ENCODE measurements at regions not wholly inside any gene's neighbourhood (a gene's known extent, or its start where the extent isn't known, plus 50 kb on each side); places are given as distances from the start of the nearest gene placed in this dataset.
"Not testable (repeated sequence)": the region's sequence is repeated elsewhere in the genome, so short reads cannot be mapped to it uniquely, and the experiment has no call there.

DNA sequence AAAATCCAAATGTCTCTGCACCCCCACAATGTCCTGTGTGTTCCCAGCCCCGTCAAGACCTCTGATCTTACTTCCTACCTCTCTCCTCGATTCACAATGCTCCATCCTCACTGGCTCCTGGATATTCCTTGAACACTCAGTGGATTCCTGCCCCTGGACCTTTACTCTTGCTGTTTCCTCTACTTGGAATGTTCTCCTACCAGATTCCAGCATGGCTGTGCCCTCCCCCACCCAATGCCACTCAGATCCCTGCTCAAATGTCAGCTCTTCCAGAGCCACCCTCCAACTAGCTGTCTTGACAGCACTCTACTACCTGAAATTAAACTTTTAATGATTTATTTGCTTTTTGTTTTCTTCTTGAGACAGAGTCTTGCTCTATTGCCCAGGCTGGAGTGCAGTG is 107.4 kb downstream of the KLF5 start:
- TF ChIP-seq, protein P1, sequence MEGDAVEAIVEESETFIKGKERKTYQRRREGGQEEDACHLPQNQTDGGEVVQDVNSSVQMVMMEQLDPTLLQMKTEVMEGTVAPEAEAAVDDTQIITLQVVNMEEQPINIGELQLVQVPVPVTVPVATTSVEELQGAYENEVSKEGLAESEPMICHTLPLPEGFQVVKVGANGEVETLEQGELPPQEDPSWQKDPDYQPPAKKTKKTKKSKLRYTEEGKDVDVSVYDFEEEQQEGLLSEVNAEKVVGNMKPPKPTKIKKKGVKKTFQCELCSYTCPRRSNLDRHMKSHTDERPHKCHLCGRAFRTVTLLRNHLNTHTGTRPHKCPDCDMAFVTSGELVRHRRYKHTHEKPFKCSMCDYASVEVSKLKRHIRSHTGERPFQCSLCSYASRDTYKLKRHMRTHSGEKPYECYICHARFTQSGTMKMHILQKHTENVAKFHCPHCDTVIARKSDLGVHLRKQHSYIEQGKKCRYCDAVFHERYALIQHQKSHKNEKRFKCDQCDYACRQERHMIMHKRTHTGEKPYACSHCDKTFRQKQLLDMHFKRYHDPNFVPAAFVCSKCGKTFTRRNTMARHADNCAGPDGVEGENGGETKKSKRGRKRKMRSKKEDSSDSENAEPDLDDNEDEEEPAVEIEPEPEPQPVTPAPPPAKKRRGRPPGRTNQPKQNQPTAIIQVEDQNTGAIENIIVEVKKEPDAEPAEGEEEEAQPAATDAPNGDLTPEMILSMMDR (IDR thresholded peaks at IDR 0.05): no peak
- intact Hi-C loops (cut with micrococcal nuclease): no loop called here
- CTCF ChIA-PET: no interaction called here
- no peaks in the 10 kb centered on the region for H3K9me3 Mint-ChIP-seq
- POLR2A ChIA-PET: no interaction called here
- H3K4me3 Mint-ChIP-seq: no peak overlapping the region
- DNase-seq (no peak), ATAC-seq (ENCODE audit: low read depth) (no peak)
- H3K36me3 Mint-ChIP-seq (ENCODE audit: low read depth): no peaks in the 10 kb centered on the region
- peaks cover 2% of the 10 kb centered on the region for H3K4me1 Mint-ChIP-seq
- no peak overlapping the region for H3K27ac Mint-ChIP-seq
- peaks cover 3% of the 10 kb centered on the region for H3K27me3 Mint-ChIP-seq

GRCh38 chr13:73162912-73163911 is 104.4 kb downstream of the KLF5 start:
- POLR2A ChIA-PET: no interaction called here
- H3K4me3 Mint-ChIP-seq: no peak overlapping the region
- H3K36me3 Mint-ChIP-seq (ENCODE audit: low read depth): no peaks in the 10 kb centered on the region
- no peaks in the 10 kb centered on the region for H3K4me1 Mint-ChIP-seq
- ATAC-seq (ENCODE audit: low read depth) (no peak), DNase-seq (no peak)
- peaks cover 6% of the 10 kb centered on the region for H3K9me3 Mint-ChIP-seq
- CTCF ChIA-PET: no interaction called here
- intact Hi-C loops (cut with micrococcal nuclease): no loop called here
- TF ChIP-seq, protein P1 (IDR thresholded peaks at IDR 0.05): no peak
- H3K27me3 Mint-ChIP-seq: peaks cover 3% of the 10 kb centered on the region
- H3K27ac Mint-ChIP-seq: no peak overlapping the region

GRCh38 chr13:73160371-73161031 is 101.7 kb downstream of the KLF5 start:
- intact Hi-C loops (cut with micrococcal nuclease); CTCF ChIA-PET; POLR2A ChIA-PET; DNase-seq; H3K9me3 Mint-ChIP-seq; H3K4me1 Mint-ChIP-seq; H3K4me3 Mint-ChIP-seq; H3K36me3 Mint-ChIP-seq (ENCODE audit: low read depth); ATAC-seq (ENCODE audit: low read depth); H3K27me3 Mint-ChIP-seq; H3K27ac Mint-ChIP-seq: not testable (repeated sequence)

DNA sequence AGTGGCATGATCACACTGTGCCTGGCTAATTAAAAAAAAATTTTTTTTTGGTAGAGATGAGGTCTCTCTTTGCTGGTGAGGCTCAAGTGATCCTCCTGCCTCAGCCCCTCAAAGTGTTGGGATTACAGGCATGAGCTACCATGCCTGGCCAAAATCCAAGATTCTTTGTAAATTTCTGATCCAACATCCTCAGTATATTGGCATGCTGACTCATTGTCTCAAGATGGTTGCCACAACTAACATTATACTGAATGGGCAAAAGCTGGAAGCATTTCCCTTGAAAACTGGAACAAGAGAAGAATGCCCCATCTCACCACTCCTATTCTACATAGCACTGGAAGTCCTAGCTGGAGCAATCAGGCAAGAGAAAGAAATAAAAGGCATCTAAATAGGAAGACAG is 100.0 kb downstream of the KLF5 start:
- peaks cover 6% of the 10 kb centered on the region for H3K9me3 Mint-ChIP-seq
- no peak for DNase-seq
- H3K36me3 Mint-ChIP-seq (ENCODE audit: low read depth): no peaks in the 10 kb centered on the region
- H3K27me3 Mint-ChIP-seq: peaks cover 4% of the 10 kb centered on the region
- H3K4me1 Mint-ChIP-seq: no peaks in the 10 kb centered on the region
- TF ChIP-seq, protein P1 (IDR thresholded peaks at IDR 0.05): no peak
- ChIA-PET CTCF (no interaction called here), POLR2A (no interaction called here)
- no peak for ATAC-seq (ENCODE audit: low read depth)
- H3K4me3 Mint-ChIP-seq: no peak overlapping the region
- no peak overlapping the region for H3K27ac Mint-ChIP-seq
- intact Hi-C loops (cut with micrococcal nuclease): no loop called here

GRCh38 chr13:73157031-73157430 is 98.2 kb downstream of the KLF5 start:
- ATAC-seq (ENCODE audit: low read depth) (no peak), DNase-seq (no peak)
- Mint-ChIP-seq H3K4me3 (no peak overlapping the region), H3K9me3 (peaks cover 6% of the 10 kb centered on the region), H3K36me3 (ENCODE audit: low read depth) (no peaks in the 10 kb centered on the region), H3K27me3 (peaks cover 4% of the 10 kb centered on the region), H3K27ac (no peak overlapping the region), H3K4me1 (no peaks in the 10 kb centered on the region)
- TF ChIP-seq, protein P1 (IDR thresholded peaks at IDR 0.05): no peak
- intact Hi-C loops (cut with micrococcal nuclease): no loop called here
- POLR2A ChIA-PET: no interaction called here
- CTCF ChIA-PET: no interaction called here

Measured in activated B cell treated with CpG ODN at 0.5 μM for 24 hours (primary cell).